IPS DF 4.7 (cell line): ENCODE measurements at regions not wholly inside any gene's neighbourhood (a gene's known extent, or its start where the extent isn't known, plus 50 kb on each side); places are given as distances from the start of the nearest gene placed in this dataset.

ENCODE experiments used
- DNase-seq: peaks from one replicate; pipeline ENCODE4 v3.0.0-alpha.2; 2013; ENCODE audit warnings: low spot score; ENCODE audit errors: extremely low read depth

GRCh38 chr1:56227401-56227800, 352.0 kb downstream of the PLPP3 start:
- DNase-seq: no peak

DNA sequence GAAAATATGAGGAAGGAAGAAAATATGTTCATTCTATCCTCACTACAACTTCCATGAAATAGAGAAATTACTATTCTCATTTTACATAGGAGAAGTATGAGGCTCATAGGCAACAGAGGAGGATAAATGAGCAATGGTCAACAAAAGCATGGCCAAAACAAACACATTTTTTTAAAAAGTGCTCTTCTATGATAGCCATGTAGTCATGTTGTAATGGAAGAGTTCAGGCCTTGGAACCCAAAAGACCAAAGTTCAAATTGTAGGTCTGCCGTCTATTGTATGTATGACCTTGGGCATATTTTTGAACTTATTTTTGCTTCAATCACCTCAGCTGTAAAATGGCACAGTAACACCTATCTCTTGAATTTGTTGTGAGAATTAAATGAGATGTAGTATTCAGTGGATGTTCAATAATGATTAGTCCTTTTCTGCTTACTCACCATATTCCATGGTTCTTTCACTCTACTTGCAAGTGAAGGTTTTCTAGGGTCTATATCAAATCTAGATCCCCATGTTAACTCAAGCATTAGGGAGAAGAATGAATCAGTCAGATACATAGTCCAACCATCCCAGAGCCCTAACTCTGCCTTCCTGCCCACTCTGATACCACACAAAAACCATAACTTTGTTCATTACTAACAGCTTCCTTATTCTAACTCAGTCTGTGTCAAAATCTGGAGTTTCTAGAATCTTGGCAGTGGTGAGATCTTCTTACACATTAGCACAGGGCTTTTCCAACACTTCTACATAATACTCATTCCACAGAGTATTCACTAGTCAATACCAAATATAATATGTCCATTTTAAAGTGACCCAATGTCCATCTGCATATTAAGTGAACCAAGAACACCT, 353.2 kb downstream of the PLPP3 start:
- no peak for DNase-seq

GRCh38 chr1:56223968-56224367, 355.4 kb downstream of the PLPP3 start:
- DNase-seq: no peak

DNA sequence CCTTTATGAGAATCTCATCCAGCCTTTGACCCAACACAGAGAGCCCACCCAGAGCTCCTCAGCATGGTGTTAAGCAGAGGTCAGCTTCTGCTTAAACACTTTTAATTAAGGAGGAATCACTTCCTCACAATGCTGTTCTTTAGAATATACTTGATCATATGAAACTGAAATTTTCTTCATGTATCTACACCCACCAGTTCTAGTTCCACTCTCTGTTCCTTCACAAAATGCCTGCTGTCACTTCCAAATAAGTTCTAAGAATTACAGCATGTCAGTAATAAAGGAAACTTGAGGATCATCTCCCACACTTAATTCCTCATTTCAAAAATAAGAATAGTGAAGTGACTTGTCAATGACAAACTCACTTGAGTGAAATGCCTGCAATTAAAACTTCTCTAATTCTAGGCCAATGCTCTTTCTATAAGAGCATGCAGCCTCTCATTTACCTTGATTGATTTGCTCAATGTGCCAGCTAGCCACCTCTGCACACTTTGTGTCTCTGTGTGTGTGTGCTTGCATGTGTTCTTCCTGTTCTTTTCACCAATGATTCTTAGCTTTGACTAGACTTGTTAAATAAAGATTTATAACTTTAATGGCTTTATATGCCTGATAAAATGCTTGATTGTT, 356.3 kb downstream of the PLPP3 start:
- DNase-seq: no peak

DNA sequence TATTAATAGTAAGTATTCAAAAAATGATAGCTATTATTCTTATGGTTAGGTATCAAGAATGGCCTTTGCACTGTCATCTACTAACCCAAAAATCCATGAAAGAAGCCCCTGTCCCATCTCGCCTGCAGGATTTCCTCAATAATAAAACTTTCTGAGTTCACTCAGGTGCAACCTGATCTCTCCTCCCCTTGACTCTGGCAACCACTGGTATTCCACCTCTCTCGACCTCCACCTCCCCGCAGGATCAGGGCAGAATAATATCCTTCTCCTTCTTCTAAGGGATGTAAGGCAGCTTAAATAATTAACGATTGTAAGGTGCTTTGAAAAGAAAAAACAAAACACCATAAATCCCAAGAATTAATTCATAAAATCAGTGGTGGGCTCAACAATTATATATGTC, 359.3 kb downstream of the PLPP3 start:
- no peak for DNase-seq

DNA sequence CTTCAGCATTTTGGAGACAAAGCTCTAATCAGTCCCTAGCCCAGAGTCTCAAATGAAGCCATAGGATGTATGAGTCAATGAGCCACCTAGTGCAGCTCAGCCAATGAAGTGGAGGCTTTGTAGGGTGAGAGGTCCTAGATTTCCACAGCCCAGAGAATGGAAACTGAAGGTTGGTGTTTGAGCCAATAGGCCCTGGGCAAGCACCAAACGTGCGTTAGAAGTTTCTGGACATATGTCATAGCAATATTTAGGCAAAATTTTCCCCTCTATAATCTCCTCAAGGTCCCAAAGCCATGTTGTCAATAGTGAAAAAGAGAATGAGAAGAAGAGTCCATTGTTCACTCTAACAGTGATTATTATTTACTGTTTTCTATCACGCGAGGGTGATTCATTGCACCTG, 361.3 kb downstream of the PLPP3 start:
- no peak for DNase-seq

DNA sequence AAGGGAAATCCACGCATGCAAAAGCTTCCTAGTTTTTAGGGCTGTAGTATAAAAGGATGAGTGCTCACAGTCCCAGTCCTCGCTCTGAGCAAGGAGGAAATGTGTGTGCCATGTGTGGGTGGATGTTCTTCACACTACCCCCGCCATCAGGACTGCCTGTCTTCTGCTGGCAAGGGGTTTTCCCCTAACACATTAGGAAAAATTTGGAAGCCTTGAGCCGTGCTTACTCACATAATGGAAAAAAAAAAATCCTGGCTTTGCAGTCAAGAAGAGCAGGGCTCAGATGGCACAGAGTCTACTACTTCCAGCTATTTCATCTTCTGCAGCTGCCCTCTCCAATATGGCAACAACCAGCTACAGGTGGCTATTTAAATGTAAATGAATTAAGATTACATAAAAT, 363.1 kb downstream of the PLPP3 start:
- DNase-seq: no peak

GRCh38 chr1:56215771-56216170, 363.6 kb downstream of the PLPP3 start:
- no peak for DNase-seq

- DNase-seq: no peak
These were observed 364.3 kb downstream of the PLPP3 start for GRCh38 chr1:56215086-56215485.

GRCh38 chr1:56213068-56213467, 366.3 kb downstream of the PLPP3 start:
- no peak for DNase-seq

- no peak for DNase-seq
These were observed 367.2 kb downstream of the PLPP3 start for GRCh38 chr1:56212143-56212542.

- no peak for DNase-seq
These were observed 373.0 kb downstream of the PLPP3 start for GRCh38 chr1:56206391-56206790.

DNA sequence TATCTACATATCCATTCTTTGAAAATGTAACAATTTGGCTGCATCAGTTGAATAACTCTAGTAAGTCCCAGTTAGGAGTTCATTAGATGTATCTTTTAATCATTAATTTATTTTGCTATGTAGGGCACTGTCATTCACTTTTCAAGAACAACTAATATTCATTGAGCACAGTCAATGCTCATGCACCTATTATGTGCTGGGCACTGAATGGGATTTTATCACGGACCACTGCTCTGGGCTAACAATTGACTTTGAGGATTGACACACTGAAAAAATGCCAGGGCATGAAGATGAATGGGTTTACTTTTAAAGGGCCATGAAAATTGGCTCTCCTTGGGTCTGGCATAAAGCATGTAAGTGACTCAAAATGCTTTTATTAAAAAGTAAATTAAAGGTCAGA, 375.2 kb downstream of the PLPP3 start:
- DNase-seq: no peak

DNA sequence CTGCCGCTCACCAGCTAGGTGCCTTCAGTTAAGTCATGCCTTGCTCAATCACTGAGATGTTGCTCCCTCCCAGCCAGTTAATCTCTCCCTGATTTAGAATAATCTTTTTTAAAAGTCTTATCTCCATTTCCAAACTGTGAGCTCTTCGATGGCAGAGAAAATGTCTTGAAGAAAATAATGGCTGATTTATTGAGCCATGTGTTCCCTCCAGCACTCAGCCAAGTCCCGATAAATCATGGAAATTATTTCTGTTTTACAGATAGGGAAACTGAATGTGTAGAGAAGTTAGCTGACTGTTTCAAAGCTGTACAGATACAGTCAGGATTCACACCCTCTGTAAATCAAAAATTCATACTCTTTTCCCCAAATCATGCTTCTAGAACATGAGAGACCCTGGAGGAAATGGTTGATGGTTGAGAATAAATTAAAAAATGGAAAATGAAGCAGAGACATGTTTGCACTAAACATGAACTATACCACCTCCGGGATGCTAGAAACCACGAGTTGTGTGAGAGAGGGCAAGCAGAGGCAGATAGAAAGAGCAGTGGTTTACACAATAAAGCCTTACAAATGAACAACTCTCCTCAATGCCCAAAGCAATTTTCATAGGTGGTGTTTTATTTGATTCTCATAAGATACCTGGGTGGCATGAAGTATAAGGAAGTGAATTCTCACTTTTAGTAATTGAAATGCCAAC, 376.4 kb downstream of the PLPP3 start:
- DNase-seq: no peak

DNA sequence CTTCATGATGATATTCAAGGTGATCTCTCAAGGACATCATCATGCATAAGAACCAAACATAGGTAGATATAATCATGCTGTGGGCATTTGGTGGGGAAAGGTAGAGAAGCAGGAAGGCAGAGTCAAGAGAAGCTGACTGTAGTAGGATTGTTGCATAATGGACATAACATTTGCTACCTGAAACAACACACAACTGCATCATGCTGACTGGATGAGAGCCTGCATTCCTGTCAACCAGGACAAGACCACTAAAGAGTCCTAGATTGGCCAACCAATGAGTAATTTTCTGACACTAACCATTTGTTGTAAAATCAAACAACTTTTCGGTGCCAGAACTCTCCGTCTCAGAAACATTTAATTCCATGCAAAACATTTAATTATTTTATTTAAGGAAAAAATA, 377.2 kb downstream of the PLPP3 start:
- DNase-seq: no peak

GRCh38 chr1:56200896-56201295, 378.5 kb downstream of the PLPP3 start:
- DNase-seq: no peak

DNA sequence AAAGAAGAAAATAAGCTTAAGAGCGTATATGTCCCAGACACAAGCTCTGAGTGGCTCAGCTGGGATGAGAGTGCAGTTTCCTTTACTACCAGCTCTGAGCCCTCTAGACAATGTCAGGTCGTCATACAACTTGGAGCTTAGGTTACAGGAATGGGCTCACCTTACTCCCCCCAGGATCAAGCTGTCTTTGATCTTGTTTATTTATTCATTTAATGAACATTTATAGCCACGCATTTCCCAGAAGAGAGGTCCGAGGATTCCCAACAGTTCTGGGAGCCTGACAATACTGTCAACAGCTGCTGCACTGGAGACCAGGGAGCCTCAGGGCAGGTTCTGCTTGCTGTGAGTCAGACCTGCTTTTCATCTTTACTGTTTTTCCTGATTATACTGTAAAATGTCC, 378.9 kb downstream of the PLPP3 start:
- DNase-seq: no peak

DNA sequence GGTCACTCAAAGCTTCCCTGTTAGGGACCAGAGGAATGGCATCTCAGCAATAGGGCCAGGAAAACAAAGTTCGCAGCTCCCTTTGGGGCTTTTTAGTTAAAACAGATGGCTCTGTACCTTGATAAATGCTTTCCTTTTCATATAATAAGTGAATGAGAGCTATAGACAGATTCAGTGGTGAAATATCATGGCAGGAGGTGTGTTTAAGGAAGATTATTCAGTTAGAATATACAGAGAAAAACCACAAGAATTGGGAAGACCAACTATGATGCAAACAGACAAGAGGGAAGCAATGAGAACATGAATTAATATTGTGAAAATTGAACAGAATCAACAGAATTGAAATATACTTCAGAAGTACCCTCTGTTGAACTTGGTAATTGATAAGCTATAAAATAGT, 379.4 kb downstream of the PLPP3 start:
- DNase-seq: no peak

- no peak for DNase-seq
These were observed 380.3 kb downstream of the PLPP3 start for GRCh38 chr1:56199061-56199460.

DNA sequence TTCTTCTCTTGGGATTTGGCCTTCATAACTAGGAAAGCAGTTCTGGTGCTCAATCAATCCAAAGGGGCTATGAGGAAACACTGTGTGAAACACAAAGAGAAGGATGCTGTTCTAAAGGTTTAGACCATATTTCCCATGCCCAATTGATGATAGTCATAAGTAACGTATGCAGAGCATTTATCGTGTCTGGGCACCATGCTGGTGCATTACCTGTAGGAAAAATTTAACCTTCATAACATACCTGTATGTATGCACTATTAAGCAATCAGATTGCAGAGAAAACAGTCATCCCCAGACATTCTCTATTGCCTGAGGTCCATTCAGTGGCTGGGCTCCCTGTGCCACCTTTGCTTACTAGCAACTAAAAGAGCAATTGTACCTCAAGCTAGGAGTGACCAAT, 381.4 kb downstream of the PLPP3 start:
- DNase-seq: no peak

- no peak for DNase-seq
These were observed 382.5 kb downstream of the PLPP3 start for GRCh38 chr1:56196839-56197238.

GRCh38 chr1:56194701-56195300, 384.6 kb downstream of the PLPP3 start:
- no peak for DNase-seq
